ENCODE measurements at regions not wholly inside any gene's neighbourhood (a gene's known extent, or its start where the extent isn't known, plus 50 kb on each side); places are given as distances from the start of the nearest gene placed in this dataset.

- H3K27ac ChIP-seq, result peak overlapping the region; percentile 98
- peak; percentile 92 for DNase-seq (ENCODE audit: low spot score)
- ChIA-PET CTCF (interaction anchor here (0.6 to 1.0 kb wide), 4 partner anchors 14 to 504 kb away, joined by 3 read pairs; no protein-coding TSS in a partner anchor), POLR2A (ENCODE audit: low non-redundant PET) (no interaction called here)
- TF ChIP-seq CTCF (conservative IDR thresholded peaks at IDR 0.05; ENCODE audit: low read depth), result no peak
Observed at GRCh38 chr6:3612341-3613041, 139.0 kb downstream of the PXDC1 start.

GRCh38 chr6:3610921-3611320 is 140.6 kb downstream of the PXDC1 start:
- TF ChIP-seq CTCF (conservative IDR thresholded peaks at IDR 0.05; ENCODE audit: low read depth), result no peak
- ChIA-PET CTCF (interaction anchor here (0.5 kb wide), 1 partner anchor 137 kb away, joined by 4 read pairs; no protein-coding TSS in a partner anchor), POLR2A (ENCODE audit: low non-redundant PET) (no interaction called here)
- H3K27ac ChIP-seq, result peak overlapping the region; percentile 98
- no peak for DNase-seq (ENCODE audit: low spot score)

- CTCF ChIA-PET, result no interaction called here
- DNase-seq (ENCODE audit: low spot score), result peak; percentile 81
Observed at GRCh38 chr6:3610206-3610605, 141.3 kb downstream of the PXDC1 start.

GRCh38 chr6:3609388-3609787 is 142.1 kb downstream of the PXDC1 start:
- POLR2A ChIA-PET (ENCODE audit: low non-redundant PET), result no interaction called here
- CTCF ChIA-PET, result no interaction called here
- DNase-seq (ENCODE audit: low spot score), result no peak
- H3K27ac ChIP-seq, result peak overlapping the region; percentile 98
- no peak for TF ChIP-seq CTCF (conservative IDR thresholded peaks at IDR 0.05; ENCODE audit: low read depth)

More at GRCh38 chr6:3610206-3610605, 141.3 kb downstream of the PXDC1 start:
- peak overlapping the region; percentile 98 for H3K27ac ChIP-seq
- POLR2A ChIA-PET (ENCODE audit: low non-redundant PET), result no interaction called here
- TF ChIP-seq CTCF (conservative IDR thresholded peaks at IDR 0.05; ENCODE audit: low read depth), result no peak

- TF ChIP-seq CTCF (conservative IDR thresholded peaks at IDR 0.05; ENCODE audit: low read depth), result no peak
- POLR2A ChIA-PET (ENCODE audit: low non-redundant PET), result no interaction called here
- H3K27ac ChIP-seq, result no peak overlapping the region
- CTCF ChIA-PET, result no interaction called here
- no peak for DNase-seq (ENCODE audit: low spot score)
Observed at GRCh38 chr6:3608159-3608558, 143.4 kb downstream of the PXDC1 start.

- no peak for TF ChIP-seq CTCF (conservative IDR thresholded peaks at IDR 0.05; ENCODE audit: low read depth)
- CTCF ChIA-PET, result no interaction called here
- H3K27ac ChIP-seq, result no peak overlapping the region
- no peak for DNase-seq (ENCODE audit: low spot score)
- POLR2A ChIA-PET (ENCODE audit: low non-redundant PET), result no interaction called here
Observed at GRCh38 chr6:3607599-3607998, 143.9 kb downstream of the PXDC1 start.

Measured in RWPE1 (cell line).